ENCODE measurements at regions not wholly inside any gene's neighbourhood (a gene's known extent, or its start where the extent isn't known, plus 50 kb on each side); places are given as distances from the start of the nearest gene placed in this dataset.

DNA sequence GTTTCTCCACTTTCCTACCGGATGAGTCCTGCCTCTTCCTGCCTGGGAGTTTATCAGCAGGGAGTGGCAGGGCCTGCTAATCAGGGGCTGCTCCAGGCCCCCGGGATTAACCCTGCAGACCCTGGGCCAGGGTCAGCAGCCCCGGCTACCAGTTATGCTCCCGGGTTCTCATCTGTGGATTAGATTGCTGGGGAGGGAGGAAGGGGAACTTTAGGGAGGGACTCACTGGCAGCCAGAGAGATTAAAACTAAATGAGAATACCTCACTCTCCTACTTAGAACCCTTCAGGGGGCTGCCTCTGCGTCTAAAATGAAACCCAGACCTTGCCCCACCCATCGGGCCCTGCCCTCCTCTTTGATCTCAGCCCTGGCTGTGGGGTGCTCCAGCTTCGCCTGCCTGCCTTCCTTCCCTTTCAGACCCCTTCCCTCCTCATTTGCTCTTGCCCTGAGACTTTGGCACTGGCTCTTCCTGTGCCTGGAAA lies 130.5 kb upstream of the HAND1 start (continued):
- TF ChIP-seq ATF3 (IDR thresholded peaks at IDR 0.05), result no peak

- POLR2A ChIA-PET, result no interaction called here
- H3K4me3 ChIP-seq (replicated peaks in 1 of 2; ENCODE audit: low read depth in 1 of 2, low read length in 2 of 2), result no peak overlapping the region
- H3K27me3 ChIP-seq (ENCODE audit: insufficient read depth, low read length), result no peaks in the 10 kb centered on the region
- no peak for TF ChIP-seq ZBTB33 (IDR thresholded peaks at IDR 0.05; ENCODE audit: extremely low read depth, insufficient replicate concordance, low read length)
- no peak for TF ChIP-seq EZH2 (IDR thresholded peaks at IDR 0.05)
- TF ChIP-seq CEBPB (IDR thresholded peaks at IDR 0.05; ENCODE audit: low read depth), result no peak
- no peak for TF ChIP-seq CTCF (IDR thresholded peaks at IDR 0.05 in 2 of 3, conservative IDR thresholded peaks at IDR 0.05 in 1 of 3; ENCODE audit: borderline replicate concordance in 1 of 3, insufficient read depth in 1 of 3, low read depth in 2 of 3, low read length in 2 of 3)
- TF ChIP-seq, protein P1, sequence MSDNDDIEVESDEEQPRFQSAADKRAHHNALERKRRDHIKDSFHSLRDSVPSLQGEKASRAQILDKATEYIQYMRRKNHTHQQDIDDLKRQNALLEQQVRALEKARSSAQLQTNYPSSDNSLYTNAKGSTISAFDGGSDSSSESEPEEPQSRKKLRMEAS (IDR thresholded peaks at IDR 0.05), result no peak
- TF ChIP-seq POLR2AphosphoS5 (IDR thresholded peaks at IDR 0.05; ENCODE audit: low read depth, low read length), result no peak
- TF ChIP-seq ZNF274 (IDR thresholded peaks at IDR 0.05; ENCODE audit: low read depth, low read length), result no peak
- H3K27ac ChIP-seq (ENCODE audit: low read depth, low read length), result no peak overlapping the region
- no peaks in the 10 kb centered on the region for H3K9me2 ChIP-seq (ENCODE audit: insufficient read depth)
- DNase-seq (ENCODE audit: low read depth, low spot score) (no peak), ATAC-seq (no peak)
- H4K20me1 ChIP-seq (ENCODE audit: insufficient read depth), result no peaks in the 10 kb centered on the region
- H3K79me2 ChIP-seq (ENCODE audit: insufficient read depth, low read length), result no peaks in the 10 kb centered on the region
- H3K9ac ChIP-seq (ENCODE audit: low read length), result no peak overlapping the region
- H3K4me1 ChIP-seq (ENCODE audit: control insufficient read depth in 1 of 2, insufficient read depth in 2 of 2, low read length in 2 of 2), result peaks cover 3 to 24% of the 10 kb centered on the region in 2 experiments; a peak in 3 of 4 replicates
- H3K36me3 ChIP-seq (ENCODE audit: control insufficient read depth in 1 of 2, insufficient read depth in 2 of 2, low read length in 2 of 2), result no peaks in the 10 kb centered on the region
- no peak overlapping the region for H2AFZ ChIP-seq (ENCODE audit: low read depth, low read length, poor library complexity, severe bottlenecking)
- CTCF ChIA-PET, result no interaction called here
- H3K4me2 ChIP-seq (ENCODE audit: low read length), result no peak overlapping the region
- BruUV-seq (replicated peaks), result no TSS peak
- RAD21 ChIA-PET (ENCODE audit: low non-redundant PET in 1 of 2, low total read pairs in 2 of 2, uncharacterized antibody in 2 of 2, unreplicated experiment in 2 of 2), result interaction anchor here in 1 of 2 experiments (0.7 kb wide), 1 partner anchor 139 kb away, joined by 3 read pairs; no protein-coding TSS in a partner anchor
- intact Hi-C loops (cut with micrococcal nuclease), result no loop called here
- no peaks in the 10 kb centered on the region for H3K9me3 ChIP-seq (ENCODE audit: control insufficient read depth in 1 of 2, insufficient read depth in 1 of 2, low read depth in 1 of 2, low read length in 2 of 2)
Measured at GRCh38 chr5:154607746-154608145, 129.7 kb upstream of the HAND1 start.
